Brain microvascular endothelial cell (primary cell): ENCODE measurements at regions not wholly inside any gene's neighbourhood (a gene's known extent, or its start where the extent isn't known, plus 50 kb on each side); places are given as distances from the start of the nearest gene placed in this dataset.

ENCODE experiments used
- DNase-seq: peaks from one replicate; pipeline ENCODE4 v3.0.0-alpha.2; 2020
- H3K27ac ChIP-seq: fragments of 250-450 bp; sonication (Bioruptor Pico); 2 replicates; pipeline ENCODE4 v1.5.1; 2020; ENCODE audit warnings: mild to moderate bottlenecking, moderate library complexity
- H3K27me3 ChIP-seq: fragments of 250-450 bp; sonication (Bioruptor Pico); replicated peaks from 2 replicates; pipeline ENCODE4 v1.5.1; 2020; ENCODE audit warnings: mild to moderate bottlenecking
- H3K36me3 ChIP-seq: fragments of 250-450 bp; sonication (Bioruptor Pico); replicated peaks from 2 replicates; pipeline ENCODE4 v1.5.1; 2020; ENCODE audit warnings: mild to moderate bottlenecking
- H3K4me3 ChIP-seq: 2 replicates; pipeline ENCODE4 v1.5.1; 2011; ENCODE audit warnings: low read depth, mild to moderate bottlenecking, control low read depth, low read length, moderate library complexity
- CTCF ChIP-seq: IDR thresholded peaks from 2 replicates; pipeline ENCODE4 v1.5.1; 2011; ENCODE audit warnings: low read depth, mild to moderate bottlenecking, moderate library complexity, low read length, control low read depth, inconsistent platforms; ENCODE audit errors: missing control alignments
- in situ Hi-C: cut with HindIII; loops from 2 replicates; pipeline ENCODE4 v1.10.0; 2017; ENCODE audit warnings: low sequenced_read_pairs, low pct_ligation_motif_present

DNA sequence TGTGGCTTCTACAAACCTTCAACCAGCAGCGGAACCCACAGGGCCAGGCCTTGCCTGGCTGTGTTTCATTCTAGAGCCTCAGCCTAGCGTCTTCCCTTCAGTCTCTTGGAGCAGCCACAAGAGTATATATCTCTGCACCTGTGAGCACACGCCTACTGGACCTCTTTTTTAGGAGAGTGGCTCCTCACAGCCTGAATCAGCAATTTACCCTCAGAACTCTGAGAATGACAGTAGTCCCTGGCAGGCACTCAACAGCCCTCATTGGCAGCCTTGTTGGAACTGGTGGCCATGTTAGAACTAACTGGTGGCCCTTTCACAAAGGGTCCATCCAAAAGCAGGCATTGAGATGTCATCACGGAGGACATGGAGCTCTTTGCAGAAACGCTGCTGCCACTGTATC lies 138.9 kb downstream of the BCOR start:
- no peaks in the 10 kb centered on the region for H3K36me3 ChIP-seq
- in situ Hi-C loops: no loop called here
- no peak for TF ChIP-seq CTCF
- no peaks in the 10 kb centered on the region for H3K27me3 ChIP-seq
- no peak for DNase-seq
- H3K4me3 ChIP-seq: no peak overlapping the region
- no peak overlapping the region for H3K27ac ChIP-seq

DNA sequence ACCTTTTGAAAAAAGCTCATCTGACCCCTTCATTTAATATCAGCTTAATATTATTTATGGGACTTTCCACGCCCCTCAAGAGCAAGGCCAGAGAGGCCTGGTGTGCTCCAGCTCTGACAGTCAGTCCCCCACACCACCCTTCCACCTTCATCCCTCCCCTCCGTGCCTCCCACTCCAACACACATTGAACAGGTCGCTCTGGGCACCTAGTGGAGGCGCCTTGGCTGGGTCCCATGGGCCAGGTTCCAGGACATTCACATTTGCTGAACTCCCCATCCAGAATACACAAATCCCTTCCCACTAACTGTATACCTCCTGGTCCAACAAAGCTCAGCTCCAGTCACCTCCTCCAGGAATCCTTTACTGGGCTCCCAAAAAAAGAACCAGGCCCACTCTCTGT lies 137.5 kb downstream of the BCOR start:
- TF ChIP-seq CTCF: no peak
- Histone ChIP-seq H3K27me3 (no peaks in the 10 kb centered on the region), H3K36me3 (no peaks in the 10 kb centered on the region), H3K27ac (no peak overlapping the region), H3K4me3 (no peak overlapping the region)
- DNase-seq: no peak
- in situ Hi-C loops: no loop called here

DNA sequence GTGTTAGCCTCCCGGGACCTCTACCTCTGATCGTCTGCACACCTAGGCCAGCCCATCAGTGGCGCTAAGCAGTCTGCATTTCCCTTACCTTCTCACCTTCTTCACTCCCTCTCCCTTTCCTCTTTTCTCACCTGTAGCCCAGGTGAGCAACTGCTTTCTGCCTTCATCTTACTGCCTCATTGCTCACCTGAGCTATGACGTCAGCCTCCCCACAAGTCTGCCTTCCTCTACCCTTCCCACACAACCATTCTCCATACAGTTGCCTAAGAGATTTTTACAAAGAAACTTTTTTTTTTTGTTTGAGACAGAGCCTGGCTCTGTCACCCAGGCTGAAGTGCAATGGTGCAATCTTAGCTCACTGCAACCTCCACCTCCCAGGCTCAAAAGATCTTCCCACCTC lies 136.3 kb downstream of the BCOR start:
- Histone ChIP-seq H3K27me3 (no peaks in the 10 kb centered on the region), H3K36me3 (no peaks in the 10 kb centered on the region), H3K4me3 (no peak overlapping the region), H3K27ac (no peak overlapping the region)
- no peak for DNase-seq
- in situ Hi-C loops: no loop called here
- no peak for TF ChIP-seq CTCF

DNA sequence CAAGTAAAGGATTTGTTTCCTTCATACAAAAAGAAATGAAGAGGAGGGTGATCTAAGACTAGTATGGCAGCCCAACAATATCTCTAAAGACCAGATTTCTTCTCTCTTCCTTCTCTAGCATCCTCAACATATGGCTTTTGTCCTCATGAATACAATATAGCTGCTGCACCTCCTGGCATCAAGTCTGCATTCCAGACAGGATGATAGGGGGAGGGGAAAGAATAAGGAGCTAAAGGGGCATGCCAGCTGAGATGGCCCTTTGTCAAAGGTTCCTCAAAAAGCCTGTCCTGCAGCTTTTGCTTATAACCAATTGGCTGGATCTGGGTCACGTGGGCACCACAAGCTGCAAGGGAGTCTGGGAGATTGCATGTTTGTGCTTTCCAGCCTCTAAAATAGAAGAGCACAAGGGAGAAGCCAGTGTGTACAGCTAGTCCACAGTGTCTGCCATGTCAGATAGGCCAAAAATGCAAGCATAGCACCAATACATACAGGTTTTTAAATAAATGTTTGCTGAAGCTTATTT lies 132.6 kb downstream of the BCOR start:
- Histone ChIP-seq H3K4me3 (no peak overlapping the region), H3K27ac (no peak overlapping the region), H3K27me3 (no peaks in the 10 kb centered on the region), H3K36me3 (no peaks in the 10 kb centered on the region)
- no peak for TF ChIP-seq CTCF
- in situ Hi-C loops: no loop called here
- DNase-seq: no peak

DNA sequence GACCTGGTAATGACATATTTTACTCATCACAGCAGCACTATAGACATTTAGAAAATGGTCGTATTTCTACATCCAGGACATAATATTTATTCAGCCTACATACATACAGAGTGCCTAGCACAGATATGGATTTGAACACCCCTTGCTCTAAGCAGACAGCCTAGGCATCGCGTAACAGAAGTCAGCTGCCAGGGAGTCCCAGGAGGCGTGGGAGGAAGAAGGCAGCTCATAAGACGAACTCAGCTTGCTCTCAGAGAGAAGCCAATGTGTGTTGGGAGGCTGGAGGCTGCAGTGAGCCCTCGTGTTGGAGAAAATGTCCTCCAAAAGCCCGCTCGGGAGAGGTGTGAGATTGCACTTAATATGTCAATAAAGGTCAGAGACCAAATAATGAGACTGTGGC lies 131.6 kb downstream of the BCOR start:
- Histone ChIP-seq H3K4me3 (no peak overlapping the region), H3K36me3 (no peaks in the 10 kb centered on the region), H3K27ac (no peak overlapping the region), H3K27me3 (no peaks in the 10 kb centered on the region)
- no peak for DNase-seq
- TF ChIP-seq CTCF: no peak
- in situ Hi-C loops: no loop called here

GRCh38 chrX:39967348-39967747 lies 130.4 kb downstream of the BCOR start:
- H3K27ac ChIP-seq: no peak overlapping the region
- no peaks in the 10 kb centered on the region for H3K27me3 ChIP-seq
- no peak for TF ChIP-seq CTCF
- H3K36me3 ChIP-seq: no peaks in the 10 kb centered on the region
- in situ Hi-C loops: no loop called here
- DNase-seq: no peak
- no peak overlapping the region for H3K4me3 ChIP-seq
